ENCODE measurements at regions not wholly inside any gene's neighbourhood (a gene's known extent, or its start where the extent isn't known, plus 50 kb on each side); places are given as distances from the start of the nearest gene placed in this dataset.

GRCh38 chrX:21168401-21169160 lies 205.6 kb upstream of the CNKSR2 start:
- no peak for DNase-seq (ENCODE audit: low read depth)
- no peak overlapping the region for H3K4me3 ChIP-seq (ENCODE audit: low read length)
- no peak for TF ChIP-seq CTCF (conservative IDR thresholded peaks at IDR 0.05; ENCODE audit: low read depth, low read length)

- no peak overlapping the region for H3K4me3 ChIP-seq (ENCODE audit: low read length)
- no peak for DNase-seq (ENCODE audit: low read depth)
- TF ChIP-seq CTCF (conservative IDR thresholded peaks at IDR 0.05; ENCODE audit: low read depth, low read length): no peak
Measured at GRCh38 chrX:21171181-21171580, 203.0 kb upstream of the CNKSR2 start.

GRCh38 chrX:21174439-21174838 lies 199.8 kb upstream of the CNKSR2 start:
- no peak for TF ChIP-seq CTCF (conservative IDR thresholded peaks at IDR 0.05; ENCODE audit: low read depth, low read length)
- H3K4me3 ChIP-seq (ENCODE audit: low read length): no peak overlapping the region
- DNase-seq (ENCODE audit: low read depth): no peak

- TF ChIP-seq CTCF (conservative IDR thresholded peaks at IDR 0.05; ENCODE audit: low read depth, low read length): no peak
- no peak overlapping the region for H3K4me3 ChIP-seq (ENCODE audit: low read length)
- DNase-seq (ENCODE audit: low read depth): no peak
Measured at GRCh38 chrX:21176921-21177571, 197.2 kb upstream of the CNKSR2 start.

- TF ChIP-seq CTCF (conservative IDR thresholded peaks at IDR 0.05; ENCODE audit: low read depth, low read length): no peak
- no peak overlapping the region for H3K4me3 ChIP-seq (ENCODE audit: low read length)
- no peak for DNase-seq (ENCODE audit: low read depth)
Measured at GRCh38 chrX:21181232-21181853, 192.9 kb upstream of the CNKSR2 start.

GRCh38 chrX:21193196-21193595 lies 181.0 kb upstream of the CNKSR2 start:
- no peak overlapping the region for H3K4me3 ChIP-seq (ENCODE audit: low read length)
- DNase-seq (ENCODE audit: low read depth): no peak
- TF ChIP-seq CTCF (conservative IDR thresholded peaks at IDR 0.05; ENCODE audit: low read depth, low read length): no peak

All from retinal pigment epithelial cell (primary cell).